H9 (cell line): ENCODE measurements at regions not wholly inside any gene's neighbourhood (a gene's known extent, or its start where the extent isn't known, plus 50 kb on each side); places are given as distances from the start of the nearest gene placed in this dataset.

ENCODE experiments used
- DNase-seq: peaks from one replicate; pipeline ENCODE4 v3.0.0-alpha.2; 2017
- H2AFZ ChIP-seq: one replicate; pipeline ENCODE4 v1.6.1; 2013; ENCODE audit warnings: mild to moderate bottlenecking, low read length, control low read depth, moderate library complexity
- H2AK5ac ChIP-seq: 2 replicates; pipeline ENCODE4 v1.6.1; 2013; ENCODE audit warnings: low read length, control low read depth, mixed read lengths; ENCODE audit not compliant: insufficient read length
- H2BK120ac ChIP-seq: one replicate; pipeline ENCODE4 v1.6.1; 2013; ENCODE audit warnings: low read depth, mild to moderate bottlenecking, low read length, control low read depth, inconsistent platforms; ENCODE audit not compliant: poor library complexity, severe bottlenecking
- H2BK12ac ChIP-seq: 2 replicates; pipeline ENCODE4 v1.6.1; 2013; ENCODE audit warnings: low read length, control low read depth, mixed read lengths, low read depth; ENCODE audit not compliant: insufficient read length
- H2BK15ac ChIP-seq: 2 replicates; pipeline ENCODE4 v1.6.1; 2013; ENCODE audit warnings: low read depth, low read length, control low read depth
- H2BK20ac ChIP-seq: one replicate; pipeline ENCODE4 v1.6.1; 2013; ENCODE audit warnings: low read depth, mild to moderate bottlenecking, low read length, control low read depth, inconsistent platforms; ENCODE audit not compliant: poor library complexity, severe bottlenecking
- H2BK5ac ChIP-seq: 2 replicates; pipeline ENCODE4 v1.6.1; 2013; ENCODE audit warnings: low read length, control low read depth, mixed read lengths; ENCODE audit not compliant: insufficient read length
- H3K14ac ChIP-seq: 2 replicates; pipeline ENCODE4 v1.6.1; 2013; ENCODE audit warnings: low read length, control low read depth; ENCODE audit not compliant: insufficient read depth
- H3K18ac ChIP-seq: 2 replicates; pipeline ENCODE4 v1.6.1; 2013; ENCODE audit warnings: low read depth, mild to moderate bottlenecking, mixed read lengths, low read length, control low read depth; ENCODE audit not compliant: insufficient read length
- H3K23ac ChIP-seq: 2 replicates; pipeline ENCODE4 v1.6.1; 2013; ENCODE audit warnings: low read length, control low read depth, mixed read lengths, low read depth; ENCODE audit not compliant: insufficient read length
- H3K23me2 ChIP-seq: 2 replicates; pipeline ENCODE4 v1.6.1; 2013; ENCODE audit warnings: low read depth, mild to moderate bottlenecking, mixed read lengths, low read length, control low read depth; ENCODE audit not compliant: insufficient read length, poor library complexity, severe bottlenecking
- H3K27ac ChIP-seq: 2 replicates; pipeline ENCODE4 v1.5.1; 2013; ENCODE audit warnings: low read length, control low read depth, mixed read lengths, low read depth; ENCODE audit not compliant: insufficient read length
- H3K27me3 ChIP-seq: 2 replicates; pipeline ENCODE4 v1.6.1; 2013; ENCODE audit warnings: low read length, control low read depth, inconsistent platforms; ENCODE audit not compliant: insufficient read depth
- H3K4ac ChIP-seq: 2 replicates; pipeline ENCODE4 v1.6.1; 2013; ENCODE audit warnings: low read depth, mild to moderate bottlenecking, control low read depth, inconsistent platforms, low read length, moderate library complexity
- H3K4me1 ChIP-seq: 2 replicates; pipeline ENCODE4 v1.6.1; 2013; ENCODE audit warnings: low read length, control low read depth, inconsistent platforms; ENCODE audit not compliant: insufficient read depth
- H3K4me2 ChIP-seq: 2 replicates; pipeline ENCODE4 v1.6.1; 2013; ENCODE audit warnings: low read length, control low read depth, mixed read lengths; ENCODE audit not compliant: insufficient read length, insufficient read depth
- H3K56ac ChIP-seq: 2 replicates; pipeline ENCODE4 v1.6.1; 2013; ENCODE audit warnings: low read depth, mild to moderate bottlenecking, mixed read lengths, low read length, control low read depth; ENCODE audit not compliant: insufficient read length
- H3K79me1 ChIP-seq: 2 replicates; pipeline ENCODE4 v1.6.1; 2013; ENCODE audit warnings: low read depth, mild to moderate bottlenecking, moderate library complexity, low read length, control low read depth, inconsistent platforms; ENCODE audit not compliant: insufficient read depth, poor library complexity, severe bottlenecking
- H3K79me2 ChIP-seq: 2 replicates; pipeline ENCODE4 v1.6.1; 2013; ENCODE audit warnings: low read length, control low read depth, inconsistent platforms; ENCODE audit not compliant: insufficient read depth
- H3K9ac ChIP-seq: 2 replicates; pipeline ENCODE4 v1.6.1; 2013; ENCODE audit warnings: low read length, control low read depth, mixed read lengths; ENCODE audit not compliant: insufficient read length; ENCODE audit errors: extremely low read depth
- H3K9me3 ChIP-seq: one replicate; pipeline ENCODE4 v1.6.1; 2013; ENCODE audit warnings: low read depth, low read length, inconsistent platforms; ENCODE audit not compliant: control insufficient read depth
- H3T11ph ChIP-seq: one replicate; pipeline ENCODE4 v1.6.1; 2013; ENCODE audit warnings: mild to moderate bottlenecking, low read length, control low read depth, inconsistent platforms
- H4K20me1 ChIP-seq: one replicate; pipeline ENCODE4 v1.6.1; 2013; ENCODE audit not compliant: control insufficient read depth, insufficient read length, insufficient read depth
- H4K5ac ChIP-seq: 2 replicates; pipeline ENCODE4 v1.6.1; 2013; ENCODE audit warnings: low read depth, mild to moderate bottlenecking, mixed read lengths, low read length, control low read depth; ENCODE audit not compliant: insufficient read length
- H4K8ac ChIP-seq: replicated peaks from 2 replicates; pipeline ENCODE4 v1.6.1; 2013; ENCODE audit warnings: low read length, control low read depth, mixed read lengths, low read depth; ENCODE audit not compliant: insufficient read length
- H4K91ac ChIP-seq: 2 replicates; pipeline ENCODE4 v1.6.1; 2013; ENCODE audit warnings: low read depth, mild to moderate bottlenecking, moderate library complexity, mixed read lengths, low read length, control low read depth; ENCODE audit not compliant: insufficient read length
- H3K27ac Mint-ChIP-seq, 3 experiments: 2 replicates in 2 of 3; 3 replicates in 1 of 3; pipeline ENCODE4 v1.8.0; 2020 to 2021; ENCODE audit warnings: mixed read lengths in 3 of 3, mild to moderate bottlenecking in 1 of 3, moderate library complexity in 1 of 3
- H3K27me3 Mint-ChIP-seq: 2 replicates; pipeline ENCODE4 v1.8.0; 2021; ENCODE audit warnings: low read depth, mild to moderate bottlenecking, moderate library complexity, mixed read lengths
- H3K36me3 Mint-ChIP-seq, 3 experiments: 2 replicates in 2 of 3; 3 replicates in 1 of 3; pipeline ENCODE4 v1.8.0; 2020 to 2021; ENCODE audit warnings: low read depth in 3 of 3, mixed read lengths in 3 of 3; ENCODE audit not compliant: insufficient read depth in 1 of 3
- H3K4me1 Mint-ChIP-seq, 2 experiments: 2 replicates each; pipeline ENCODE4 v1.8.0; 2020; ENCODE audit warnings: mixed read lengths in 2 of 2
- H3K4me3 Mint-ChIP-seq, 2 experiments: 2 replicates in 1 of 2; 3 replicates in 1 of 2; pipeline ENCODE4 v1.8.0; 2020 to 2021; ENCODE audit warnings: mild to moderate bottlenecking in 2 of 2, mixed read lengths in 2 of 2, moderate library complexity in 1 of 2
- H3K9me3 Mint-ChIP-seq, 2 experiments: 2 replicates in 1 of 2; 3 replicates in 1 of 2; pipeline ENCODE4 v1.8.0; 2020; ENCODE audit warnings: mild to moderate bottlenecking in 2 of 2, mixed read lengths in 2 of 2, moderate library complexity in 1 of 2
- CTCF ChIP-seq: fragments of 200-600 bp; sonication (generic); conservative IDR thresholded peaks from 3 replicates; pipeline ENCODE4 v1.8.0; 2021; ENCODE audit warnings: antibody characterized with exemption, mild to moderate bottlenecking
- WGBS: extraction: QIAGEN DNeasy Blood & Tissue Kit; methylation state at CpG from one replicate; pipeline ENCODE4 v1.1.7; 2013; ENCODE audit warnings: missing lambda C conversion rate, low lambda C conversion rate, mixed read lengths; ENCODE audit not compliant: insufficient read length; ENCODE audit errors: extremely low coverage; 5-methylcytosine and 5-hydroxymethylcytosine counted together

- no peak overlapping the region for H2AK5ac ChIP-seq
- Mint-ChIP-seq H3K27me3 (peaks cover 3% of the 10 kb centered on the region), H3K4me3 (no peak overlapping the region), H3K4me1 (peaks cover 3 to 28% of the 10 kb centered on the region in 2 experiments; a peak in 3 of 4 replicates), H3K27ac (no peak overlapping the region), H3K9me3 (no peaks in the 10 kb centered on the region; a peak in 1 of 5 replicates), H3K36me3 (no peaks in the 10 kb centered on the region)
- H3K27me3 ChIP-seq: no peaks in the 10 kb centered on the region
- H3K4me1 ChIP-seq: no peaks in the 10 kb centered on the region
- H4K20me1 ChIP-seq: peaks cover 2% of the 10 kb centered on the region
- no peak overlapping the region for H3K18ac ChIP-seq
- no peak overlapping the region for H3K27ac ChIP-seq
- H3K4me2 ChIP-seq: no peak overlapping the region
- no peaks in the 10 kb centered on the region for H3K9me3 ChIP-seq
- no peak overlapping the region for H2BK20ac ChIP-seq
- H4K5ac ChIP-seq: no peak overlapping the region
- H2BK120ac ChIP-seq: no peak overlapping the region
- H2BK5ac ChIP-seq: no peak overlapping the region
- H3K56ac ChIP-seq: no peak overlapping the region
- no peaks in the 10 kb centered on the region for H3K79me2 ChIP-seq
- H2BK12ac ChIP-seq: no peak overlapping the region
- H3K23me2 ChIP-seq: no peaks in the 10 kb centered on the region
- TF ChIP-seq CTCF: no peak
- no peak overlapping the region for H2BK15ac ChIP-seq
- H4K91ac ChIP-seq: no peak overlapping the region
- no CpG with 5 or more reads among the region's 20 CpGs for WGBS
- H3K4ac ChIP-seq: no peak overlapping the region
- no peaks in the 10 kb centered on the region for H3K79me1 ChIP-seq
- no peak overlapping the region for H2AFZ ChIP-seq
- no peak overlapping the region for H3K9ac ChIP-seq
- no peak overlapping the region for H3K23ac ChIP-seq
- DNase-seq: no peak
- H4K8ac ChIP-seq: no peak overlapping the region
- no peak overlapping the region for H3K14ac ChIP-seq
- no peak overlapping the region for H3T11ph ChIP-seq
Observed at GRCh38 chr1:30374400-30375070, 348.9 kb downstream of the MATN1 start.
